Activated T-cell treated with anti-CD3 and anti-CD28 coated beads, Interleukin-2, amount 50 U/mL, for 24 hours (primary cell): ENCODE measurements at regions not wholly inside any gene's neighbourhood (a gene's known extent, or its start where the extent isn't known, plus 50 kb on each side); places are given as distances from the start of the nearest gene placed in this dataset.
"Not testable (repeated sequence)": the region's sequence is repeated elsewhere in the genome, so short reads cannot be mapped to it uniquely, and the experiment has no call there.

Experiments used
- DNase-seq: peaks from one replicate; pipeline ENCODE4 v3.0.0-alpha.2; 2020
- H3K27ac Mint-ChIP-seq: 2 replicates; pipeline ENCODE4 v1.8.0; 2020; ENCODE audit warnings: mild to moderate bottlenecking, mixed read lengths
- H3K27me3 Mint-ChIP-seq: 2 replicates; pipeline ENCODE4 v1.8.0; 2020; ENCODE audit warnings: mixed read lengths
- H3K36me3 Mint-ChIP-seq: 2 replicates; pipeline ENCODE4 v1.8.0; 2020; ENCODE audit warnings: low read depth, mixed read lengths
- H3K4me1 Mint-ChIP-seq: 2 replicates; pipeline ENCODE4 v1.8.0; 2020; ENCODE audit warnings: low read depth, mixed read lengths
- H3K4me3 Mint-ChIP-seq: 2 replicates; pipeline ENCODE4 v1.8.0; 2020; ENCODE audit warnings: mild to moderate bottlenecking, moderate library complexity, mixed read lengths
- H3K9me3 Mint-ChIP-seq: 2 replicates; pipeline ENCODE4 v1.8.0; 2020; ENCODE audit warnings: mixed read lengths

DNA sequence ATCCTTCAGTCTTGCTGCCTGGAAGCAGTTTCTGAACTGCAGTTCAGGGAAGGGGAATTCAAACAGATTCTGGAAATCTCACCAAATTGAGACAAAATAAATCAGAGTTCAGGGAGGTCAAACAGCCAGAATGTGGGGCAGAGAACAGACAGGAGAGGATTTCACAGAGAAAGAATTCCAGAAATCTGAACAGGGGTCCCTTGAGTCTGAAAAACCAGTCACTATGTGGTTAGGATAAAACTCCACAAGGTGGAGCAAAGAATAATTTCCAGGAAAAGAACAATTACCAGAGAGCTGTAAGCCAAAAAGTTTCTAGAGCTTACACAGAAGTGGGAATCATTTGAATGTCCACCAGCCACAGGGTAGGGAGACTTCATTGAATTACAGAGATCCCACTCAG, 84.7 kb downstream of the URB2 start:
- Mint-ChIP-seq H3K36me3 (no peaks in the 10 kb centered on the region), H3K27ac (no peak overlapping the region)
- no peak for DNase-seq

DNA sequence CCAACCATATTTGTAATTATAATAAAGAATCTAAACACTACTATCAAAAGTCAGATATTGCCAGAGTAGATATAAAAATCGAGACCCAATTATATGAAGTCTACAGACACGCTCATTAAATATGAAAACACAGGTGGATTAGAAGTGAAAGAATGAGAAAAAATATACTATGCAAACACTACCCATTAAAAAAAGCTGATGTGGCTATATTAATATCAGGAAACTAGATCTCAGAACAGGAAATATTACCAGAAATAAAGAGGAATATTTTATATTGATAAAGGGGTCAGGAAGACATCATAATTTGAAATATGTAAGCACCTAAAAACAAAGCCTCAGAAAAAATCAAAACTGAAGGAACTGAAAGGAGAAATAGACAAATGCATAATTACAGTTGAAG, 88.3 kb downstream of the URB2 start:
- DNase-seq: no peak
- H3K36me3 Mint-ChIP-seq: no peaks in the 10 kb centered on the region
- H3K9me3 Mint-ChIP-seq: no peaks in the 10 kb centered on the region
- H3K27ac Mint-ChIP-seq: no peak overlapping the region
- H3K27me3 Mint-ChIP-seq: peaks cover 3% of the 10 kb centered on the region
- H3K4me1 Mint-ChIP-seq: no peaks in the 10 kb centered on the region
- no peak overlapping the region for H3K4me3 Mint-ChIP-seq

More for the DNA sequence above, 84.7 kb downstream of the URB2 start:
- no peaks in the 10 kb centered on the region for H3K4me1 Mint-ChIP-seq
- H3K9me3 Mint-ChIP-seq: peaks cover 3% of the 10 kb centered on the region
- H3K27me3 Mint-ChIP-seq: peaks cover 8% of the 10 kb centered on the region
- H3K4me3 Mint-ChIP-seq: no peak overlapping the region

DNA sequence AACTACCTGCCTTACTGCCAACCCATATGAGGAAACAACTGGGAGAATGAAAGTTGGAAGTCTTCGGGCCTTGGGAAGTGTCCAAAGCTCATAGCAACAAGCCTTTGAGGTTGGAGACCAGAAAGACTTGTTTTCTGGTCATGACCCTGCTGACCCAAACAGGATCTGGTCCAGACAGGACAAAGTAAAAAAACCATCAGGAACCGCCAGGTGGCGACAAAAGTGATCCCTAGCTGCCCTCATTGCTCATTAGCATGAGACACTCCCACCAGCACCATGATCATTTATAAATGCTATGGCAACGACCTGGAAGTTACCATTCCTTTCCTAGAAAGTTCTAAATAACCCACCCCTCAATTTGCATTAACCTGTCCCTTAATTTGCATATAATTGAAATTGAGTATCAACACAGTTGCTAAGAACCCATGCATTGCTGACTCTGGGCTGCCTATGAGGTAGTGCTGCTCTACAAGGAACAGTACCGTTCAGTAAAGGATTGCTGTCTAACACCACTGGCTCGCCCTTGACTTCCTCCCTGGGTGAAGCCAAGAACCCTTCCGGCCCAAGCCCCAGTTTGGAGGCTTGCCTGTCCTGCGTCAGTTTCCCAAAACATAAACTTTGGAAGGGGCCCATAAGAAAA, 89.0 kb downstream of the URB2 start:
- Mint-ChIP-seq H3K4me1 (no peaks in the 10 kb centered on the region), H3K27ac (no peak overlapping the region), H3K9me3 (peaks cover 2% of the 10 kb centered on the region), H3K27me3 (peaks cover 3% of the 10 kb centered on the region), H3K36me3 (no peaks in the 10 kb centered on the region), H3K4me3 (no peak overlapping the region)
- peak; percentile 46 for DNase-seq

DNA sequence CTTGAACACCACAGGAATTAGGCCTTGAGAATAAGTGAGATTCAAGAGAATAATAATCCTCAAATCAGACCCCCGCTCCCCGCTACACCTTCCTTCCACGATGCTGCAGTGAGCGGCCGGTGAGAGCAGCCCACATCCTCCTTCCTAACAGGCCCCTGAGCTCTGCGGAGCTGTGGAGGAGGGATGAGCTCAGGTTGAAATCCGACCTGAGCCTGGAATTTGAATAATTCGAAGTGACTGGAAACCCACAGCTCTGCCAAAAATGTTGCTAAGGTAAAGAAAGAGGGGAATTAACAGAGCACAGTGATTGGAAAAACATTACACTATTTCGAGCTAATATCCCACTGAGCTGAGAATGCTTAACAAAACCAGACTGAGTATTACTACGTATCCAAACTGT, 90.0 kb downstream of the URB2 start:
- Mint-ChIP-seq H3K27ac (no peak overlapping the region), H3K4me3 (no peak overlapping the region), H3K27me3 (peaks cover 3% of the 10 kb centered on the region), H3K9me3 (peaks cover 2% of the 10 kb centered on the region), H3K36me3 (no peaks in the 10 kb centered on the region), H3K4me1 (no peaks in the 10 kb centered on the region)
- DNase-seq: no peak

DNA sequence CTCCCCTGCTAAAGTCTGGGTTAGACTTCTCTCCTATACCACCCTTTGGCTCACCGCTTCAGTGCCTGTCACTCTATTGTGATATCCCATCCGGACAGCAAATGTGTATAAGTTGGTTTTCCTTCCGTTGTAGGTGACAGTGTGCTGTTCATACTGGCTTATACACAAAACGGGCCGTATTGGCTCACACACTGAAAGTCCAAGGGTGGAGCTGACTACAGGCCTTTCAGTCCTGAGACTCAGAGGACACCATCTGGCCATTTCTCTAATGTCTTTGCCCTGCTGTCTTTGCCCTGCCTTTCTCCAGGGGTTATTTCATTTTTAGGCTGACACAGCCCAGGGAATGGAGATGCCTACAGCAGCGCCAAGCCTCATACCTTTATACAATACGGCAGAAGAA, 90.7 kb downstream of the URB2 start:
- H3K4me3 Mint-ChIP-seq: no peak overlapping the region
- no peak overlapping the region for H3K27ac Mint-ChIP-seq
- H3K9me3 Mint-ChIP-seq: peaks cover 2% of the 10 kb centered on the region
- no peaks in the 10 kb centered on the region for H3K4me1 Mint-ChIP-seq
- DNase-seq: no peak
- H3K36me3 Mint-ChIP-seq: no peaks in the 10 kb centered on the region
- H3K27me3 Mint-ChIP-seq: peaks cover 3% of the 10 kb centered on the region

DNA sequence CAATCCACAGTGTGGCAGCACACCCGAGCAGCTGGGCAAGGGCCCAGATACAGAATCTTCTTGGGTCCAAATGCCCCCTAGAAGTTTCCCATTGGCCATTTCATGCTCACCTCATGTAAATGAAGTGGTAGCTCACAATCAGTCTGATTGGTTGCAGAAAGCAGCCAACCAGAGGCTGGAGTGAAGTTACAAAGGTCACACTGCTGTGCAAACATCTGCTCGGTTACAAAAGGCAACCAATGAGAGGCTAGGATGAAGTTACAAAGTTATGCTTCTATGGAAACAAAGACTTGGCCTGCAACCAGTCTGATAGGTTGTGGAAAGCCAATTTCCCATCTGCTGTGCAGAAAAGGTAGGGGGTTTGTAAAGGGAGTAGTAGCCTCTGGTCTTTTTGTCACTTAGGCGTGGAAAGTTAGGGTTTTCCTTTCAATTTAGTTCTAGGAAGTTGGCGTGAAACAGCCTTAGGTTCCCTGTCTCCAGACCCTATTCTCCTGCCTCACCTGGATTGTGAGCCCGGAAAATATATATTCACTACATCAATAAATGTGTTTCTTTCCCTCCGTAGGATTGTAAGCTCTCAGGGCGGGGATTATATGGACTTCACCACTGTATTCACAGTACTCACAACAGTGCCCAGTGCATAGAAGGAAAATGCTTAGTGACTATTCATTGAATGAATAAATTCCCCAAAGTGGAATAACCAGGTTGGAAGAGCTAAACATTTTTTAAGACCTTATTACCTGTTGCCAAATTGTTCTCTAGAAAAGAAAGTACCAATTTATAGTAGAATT, 91.9 kb downstream of the URB2 start:
- no peak for DNase-seq
- peaks cover 2% of the 10 kb centered on the region for H3K9me3 Mint-ChIP-seq
- H3K4me3 Mint-ChIP-seq: no peak overlapping the region
- no peak overlapping the region for H3K27ac Mint-ChIP-seq
- H3K27me3 Mint-ChIP-seq: peaks cover 3% of the 10 kb centered on the region
- no peaks in the 10 kb centered on the region for H3K4me1 Mint-ChIP-seq
- H3K36me3 Mint-ChIP-seq: no peaks in the 10 kb centered on the region

DNA sequence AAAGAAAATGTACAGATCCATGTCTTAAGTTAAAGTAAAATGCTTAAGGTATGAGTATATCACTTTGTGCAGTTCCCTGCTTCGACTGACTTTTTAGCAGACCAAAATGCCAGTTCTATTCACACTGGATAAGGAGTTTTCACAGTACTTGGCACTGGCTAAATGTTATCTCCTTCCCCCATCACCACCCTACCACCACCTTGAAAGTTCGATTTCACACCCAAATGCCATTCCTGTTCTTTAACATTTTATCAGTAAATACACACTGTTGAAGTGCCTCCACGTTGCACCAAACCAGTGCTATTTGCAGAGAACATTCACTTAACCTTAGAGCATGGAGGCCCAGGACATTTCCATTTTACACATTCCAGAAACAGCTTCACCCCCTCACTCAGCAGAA, 100.0 kb downstream of the URB2 start:
- Mint-ChIP-seq H3K9me3 (no peaks in the 10 kb centered on the region), H3K36me3 (no peaks in the 10 kb centered on the region), H3K27ac (no peak overlapping the region), H3K27me3 (peaks cover 10% of the 10 kb centered on the region), H3K4me3 (no peak overlapping the region), H3K4me1 (no peaks in the 10 kb centered on the region)
- no peak for DNase-seq

DNA sequence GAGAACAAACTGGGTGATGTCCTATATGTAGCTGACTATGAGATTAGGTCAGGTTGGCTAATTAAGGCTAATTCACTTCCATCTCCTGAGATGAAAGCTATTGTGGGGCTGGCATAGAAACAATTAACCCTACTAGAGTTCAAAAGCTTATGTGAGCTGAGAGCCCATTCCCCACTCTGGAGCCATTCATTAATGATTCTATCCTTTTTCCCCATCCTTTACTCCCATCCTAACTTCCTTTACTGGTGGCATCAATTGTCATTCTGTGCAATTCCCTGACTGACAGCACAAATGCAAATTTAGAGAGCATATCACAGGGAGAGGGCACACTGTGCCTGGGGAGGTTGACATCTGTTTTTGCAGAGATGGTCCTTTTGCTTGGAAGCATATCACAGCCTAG, 103.9 kb downstream of the URB2 start:
- H3K4me1 Mint-ChIP-seq: no peaks in the 10 kb centered on the region

DNA sequence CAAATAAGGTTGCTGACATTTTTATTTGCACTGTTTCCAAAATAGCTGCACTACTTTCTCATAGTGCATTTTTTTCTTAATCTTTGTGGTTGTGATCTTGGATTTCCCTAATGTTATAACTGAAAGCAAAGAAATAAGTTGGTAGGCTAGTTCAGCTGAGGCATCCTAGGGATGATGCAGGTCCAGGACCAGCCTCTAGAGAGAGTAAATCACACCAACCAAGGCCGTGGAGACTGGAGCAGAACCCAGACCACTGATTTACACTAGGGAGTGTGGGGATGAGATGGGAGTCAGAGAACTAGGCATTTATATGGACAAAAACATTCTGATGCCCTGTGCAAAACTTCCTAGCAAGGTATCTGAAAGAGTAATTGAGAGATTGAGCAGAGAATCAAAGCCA, 104.5 kb downstream of the URB2 start:
- H3K9me3 Mint-ChIP-seq: no peaks in the 10 kb centered on the region
- no peaks in the 10 kb centered on the region for H3K36me3 Mint-ChIP-seq
- H3K4me3 Mint-ChIP-seq: no peak overlapping the region
- no peak overlapping the region for H3K27ac Mint-ChIP-seq
- no peaks in the 10 kb centered on the region for H3K4me1 Mint-ChIP-seq
- H3K27me3 Mint-ChIP-seq: peaks cover 21% of the 10 kb centered on the region
- no peak for DNase-seq

More for the DNA sequence above, 103.9 kb downstream of the URB2 start:
- no peaks in the 10 kb centered on the region for H3K36me3 Mint-ChIP-seq
- DNase-seq: no peak
- no peaks in the 10 kb centered on the region for H3K9me3 Mint-ChIP-seq
- H3K4me3 Mint-ChIP-seq: no peak overlapping the region
- H3K27ac Mint-ChIP-seq: no peak overlapping the region
- H3K27me3 Mint-ChIP-seq: peaks cover 21% of the 10 kb centered on the region

DNA sequence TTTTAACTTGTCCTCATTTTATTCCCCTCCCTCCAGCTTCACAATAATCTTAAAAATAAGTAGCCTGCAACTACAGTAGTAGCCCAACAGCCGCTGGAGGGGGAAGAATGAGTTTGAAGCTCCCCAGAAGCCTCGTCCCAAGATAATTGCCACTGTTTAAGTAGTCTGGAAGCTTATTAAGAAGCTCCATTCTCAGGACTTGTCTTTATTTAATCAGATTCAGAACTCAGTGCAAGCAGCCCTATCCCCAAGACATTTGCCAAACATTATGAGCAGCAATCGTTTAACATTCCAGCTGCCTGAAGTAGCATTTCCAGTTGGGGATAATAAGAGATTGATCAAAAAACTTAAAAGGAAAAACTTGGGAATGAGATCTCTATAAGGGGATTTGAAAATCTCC, 106.0 kb downstream of the URB2 start:
- no peaks in the 10 kb centered on the region for H3K36me3 Mint-ChIP-seq
- DNase-seq: no peak
- H3K4me3 Mint-ChIP-seq: no peak overlapping the region
- H3K9me3 Mint-ChIP-seq: peaks cover 4% of the 10 kb centered on the region
- H3K27ac Mint-ChIP-seq: no peak overlapping the region
- no peaks in the 10 kb centered on the region for H3K4me1 Mint-ChIP-seq
- H3K27me3 Mint-ChIP-seq: peaks cover 21% of the 10 kb centered on the region

DNA sequence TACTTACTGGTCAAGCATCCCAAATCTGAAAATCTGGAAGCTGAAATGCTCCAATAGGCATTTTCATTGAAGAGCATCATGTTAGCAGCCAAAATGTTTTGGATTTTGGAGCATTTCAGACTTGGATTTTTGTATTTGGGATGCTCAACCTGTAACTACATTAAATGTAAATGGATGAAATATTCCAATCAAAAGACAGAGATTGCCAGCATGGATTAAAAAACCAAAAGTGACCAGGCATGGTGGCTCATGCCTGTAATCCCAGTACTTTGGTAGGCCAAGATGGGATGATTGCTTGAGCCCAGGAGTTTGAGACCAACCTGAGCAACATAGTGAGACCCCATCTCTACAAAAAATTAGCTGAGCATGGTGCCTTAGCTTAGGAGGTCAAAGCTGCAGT, 110.3 kb downstream of the URB2 start:
- H3K9me3 Mint-ChIP-seq: peaks cover 10% of the 10 kb centered on the region
- DNase-seq: no peak
- H3K36me3 Mint-ChIP-seq: no peaks in the 10 kb centered on the region
- peaks cover 8% of the 10 kb centered on the region for H3K27me3 Mint-ChIP-seq
- H3K27ac Mint-ChIP-seq: no peak overlapping the region
- H3K4me3 Mint-ChIP-seq: no peak overlapping the region
- H3K4me1 Mint-ChIP-seq: peaks cover 14% of the 10 kb centered on the region

DNA sequence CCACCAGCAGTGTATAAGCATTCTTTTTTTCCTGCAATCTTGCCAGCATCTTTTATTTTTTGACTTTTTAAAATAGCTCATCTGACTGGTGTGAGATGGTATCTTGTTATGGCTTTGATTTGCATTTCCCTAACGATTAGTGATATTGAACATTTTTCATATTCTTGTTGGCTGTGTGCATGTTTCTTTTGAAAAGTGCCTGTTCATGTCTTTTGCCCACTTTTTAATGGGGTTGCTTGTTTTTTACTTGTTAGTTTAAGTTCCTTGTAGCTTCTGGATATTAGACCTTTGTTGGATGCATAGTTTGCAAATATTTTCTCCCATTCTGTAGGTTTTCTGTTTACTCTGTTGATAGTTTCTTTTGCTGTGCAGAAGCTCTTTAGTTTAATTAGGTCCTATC, 116.6 kb downstream of the URB2 start:
- Mint-ChIP-seq H3K9me3 (peaks cover 16% of the 10 kb centered on the region), H3K27me3 (peaks cover 26% of the 10 kb centered on the region), H3K4me1 (peaks cover 14% of the 10 kb centered on the region)
- DNase-seq, H3K36me3 Mint-ChIP-seq, H3K4me3 Mint-ChIP-seq, H3K27ac Mint-ChIP-seq: not testable (repeated sequence)

DNA sequence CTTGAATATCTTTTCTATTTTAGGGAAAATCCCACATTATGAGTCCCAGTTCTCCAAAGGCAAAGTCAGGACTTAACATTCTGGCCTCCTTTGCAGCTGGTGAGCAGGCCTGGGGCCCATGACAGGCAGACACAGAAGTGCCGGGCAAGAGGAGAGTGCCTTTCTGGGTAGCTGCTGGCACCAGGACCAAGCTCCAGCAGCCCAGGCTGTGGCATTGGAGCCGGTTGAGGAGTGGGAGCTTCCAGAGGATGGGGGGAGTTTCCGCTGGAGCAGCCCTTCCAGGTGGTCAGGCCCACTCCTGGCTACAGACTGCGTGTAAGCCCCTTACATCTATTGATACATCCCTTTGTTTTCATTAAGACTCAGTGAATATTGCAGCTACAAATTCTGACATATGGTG, 123.9 kb downstream of the URB2 start:
- Mint-ChIP-seq H3K4me1 (peaks cover 11% of the 10 kb centered on the region), H3K4me3 (no peak overlapping the region), H3K36me3 (no peaks in the 10 kb centered on the region), H3K27me3 (peaks cover 25% of the 10 kb centered on the region), H3K9me3 (peaks cover 2% of the 10 kb centered on the region), H3K27ac (no peak overlapping the region)
- no peak for DNase-seq

DNA sequence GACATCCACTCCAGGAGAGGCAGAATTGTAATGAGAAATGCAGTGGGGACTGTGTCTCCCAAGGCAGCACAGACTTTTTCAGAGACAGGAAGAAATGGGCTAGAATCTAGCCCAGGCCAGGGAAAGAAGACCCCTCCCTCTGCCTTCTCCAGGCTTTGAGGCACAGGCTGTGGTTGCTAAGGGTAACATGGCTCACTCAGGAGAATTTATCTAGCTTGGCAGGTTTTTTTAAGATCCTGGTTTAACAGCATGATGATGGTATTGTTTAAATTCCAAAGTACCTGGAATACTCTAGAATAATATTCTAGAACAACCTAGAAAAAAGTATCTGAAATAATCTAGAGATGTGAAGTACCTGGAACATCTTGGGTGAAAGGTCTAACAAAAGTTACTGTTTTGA, 125.6 kb downstream of the URB2 start:
- H3K4me1 Mint-ChIP-seq: peaks cover 11% of the 10 kb centered on the region
- no peak overlapping the region for H3K27ac Mint-ChIP-seq
- peaks cover 2% of the 10 kb centered on the region for H3K9me3 Mint-ChIP-seq
- no peaks in the 10 kb centered on the region for H3K36me3 Mint-ChIP-seq
- H3K4me3 Mint-ChIP-seq: no peak overlapping the region
- peaks cover 10% of the 10 kb centered on the region for H3K27me3 Mint-ChIP-seq
- no peak for DNase-seq

DNA sequence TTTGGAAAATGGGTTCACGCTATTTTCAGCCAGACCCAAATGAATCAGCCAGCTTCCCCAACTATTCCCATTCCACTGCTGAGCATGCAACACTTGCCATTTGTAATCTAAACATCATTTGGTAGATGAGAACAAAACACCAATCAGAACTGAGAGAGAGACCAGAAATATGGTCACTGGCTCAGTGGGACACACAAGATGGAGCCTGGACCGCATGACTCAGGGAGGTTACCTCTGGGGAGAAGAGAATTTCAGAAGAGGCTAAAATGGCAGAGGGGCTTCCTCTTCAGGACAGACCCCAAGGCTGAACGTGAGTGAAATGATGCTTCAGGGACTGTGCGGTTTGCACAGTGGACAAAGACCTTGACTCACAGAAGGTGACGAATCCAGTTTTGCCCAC, 126.6 kb downstream of the URB2 start:
- no peak overlapping the region for H3K4me3 Mint-ChIP-seq
- H3K4me1 Mint-ChIP-seq: peaks cover 11% of the 10 kb centered on the region
- DNase-seq: no peak
- H3K27me3 Mint-ChIP-seq: peaks cover 7% of the 10 kb centered on the region
- peaks cover 6% of the 10 kb centered on the region for H3K9me3 Mint-ChIP-seq
- H3K27ac Mint-ChIP-seq: no peak overlapping the region
- no peaks in the 10 kb centered on the region for H3K36me3 Mint-ChIP-seq
